HepG2 (cell line): ENCODE measurements at regions not wholly inside any gene's neighbourhood (a gene's known extent, or its start where the extent isn't known, plus 50 kb on each side); places are given as distances from the start of the nearest gene placed in this dataset.

Experiments used
- ATAC-seq: fragments of 200-7000 bp; cut with Tn5 transposase; 3 replicates; pipeline ENCODE4 v1.9.1; 2020; ENCODE audit warnings: mild to moderate bottlenecking, moderate library complexity
- BruUV-seq: library from RNA; stranded (reverse); fragments of 400-500 nt; replicated peaks from 2 replicates; lab custom pipeline; 2021; lab: Mats Ljungman, UMichigan
- CTCF ChIA-PET: fragments of 300-600 bp; formaldehyde crosslinking; extraction: SDS; loops from one replicate; lab custom pipeline; 2021; ENCODE audit warnings: low total read pairs, inconsistent platforms, low intra/inter-chr PET ratio; lab: Yijun Ruan, JAX
- POLR2A ChIA-PET: fragments of 350-600 bp; sonication (Branson Sonifier 250); formaldehyde crosslinking; loops from one replicate; lab custom pipeline; 2020; ENCODE audit warnings: antibody characterized with exemption, inconsistent platforms; lab: Yijun Ruan, JAX
- DNase-seq: peaks from one replicate; pipeline ENCODE4 v3.0.0-alpha.2; 2015; ENCODE audit warnings: low spot score
- FAIRE-seq: peaks from 3 replicates; lab custom pipeline; 2011; peaks lifted over from hg19 to GRCh38; lab: Jason Lieb, UNC
- H2AFZ ChIP-seq: one replicate; pipeline ENCODE4 v1.6.1; 2011; ENCODE audit warnings: low read length, inconsistent platforms
- H3K27ac ChIP-seq: fragments of 300-600 bp; 3 replicates; pipeline ENCODE4 v1.8.0; 2011; ENCODE audit warnings: mixed run types, mild to moderate bottlenecking, mixed read lengths, low read length, inconsistent platforms; ENCODE audit not compliant: insufficient read depth; ENCODE audit errors: extremely low read length
- H3K27me3 ChIP-seq, 2 experiments: fragments of 200-600 bp in 1 of 2; 2 replicates in 1 of 2; 3 replicates in 1 of 2; pipeline versions ENCODE4 v1.6.0 to v1.8.0; 2011; ENCODE audit warnings: low read length in 2 of 2, mild to moderate bottlenecking in 2 of 2, moderate library complexity in 2 of 2, inconsistent platforms in 1 of 2; ENCODE audit not compliant: insufficient read depth in 2 of 2, control insufficient read depth in 1 of 2
- H3K36me3 ChIP-seq, 2 experiments: fragments of 200-600 bp in 1 of 2; replicated peaks in 1 of 2; 2 replicates in 1 of 2; 3 replicates in 1 of 2; pipeline versions ENCODE4 v1.5.1 to v1.8.0; 2011; ENCODE audit warnings: low read length in 2 of 2, inconsistent platforms in 1 of 2; ENCODE audit not compliant: insufficient read depth in 2 of 2, control insufficient read depth in 1 of 2
- H3K4me1 ChIP-seq: 2 replicates; pipeline ENCODE4 v1.5.1; 2012; ENCODE audit warnings: low read length, inconsistent platforms; ENCODE audit not compliant: insufficient read depth
- H3K4me2 ChIP-seq: 2 replicates; pipeline ENCODE4 v1.6.0; 2011; ENCODE audit warnings: low read depth, low read length, inconsistent platforms
- H3K4me3 ChIP-seq, 3 experiments: fragments of 200-600 bp in 1 of 3; sonication (generic), shearing (Covaris generic) in 1 of 3; replicated peaks in 1 of 3; 2 replicates each; pipeline ENCODE4 v1.5.1; 2011 to 2016; ENCODE audit warnings: low read length in 3 of 3, inconsistent platforms in 2 of 3, low read depth in 2 of 3, mild to moderate bottlenecking in 2 of 3, control low read depth in 1 of 3, mixed read lengths in 1 of 3; ENCODE audit not compliant: insufficient read depth in 1 of 3
- H3K79me2 ChIP-seq: one replicate; pipeline ENCODE4 v1.6.1; 2011; ENCODE audit warnings: low read length, inconsistent platforms; ENCODE audit not compliant: insufficient read depth
- H3K9ac ChIP-seq: 2 replicates; pipeline ENCODE4 v1.6.0; 2011; ENCODE audit warnings: mild to moderate bottlenecking, low read depth, low read length, inconsistent platforms; ENCODE audit not compliant: insufficient read depth
- H3K9me3 ChIP-seq: 2 replicates; pipeline ENCODE4 v1.5.1; 2012; ENCODE audit warnings: mild to moderate bottlenecking, low read length
- H4K20me1 ChIP-seq: 2 replicates; pipeline ENCODE4 v1.6.0; 2011; ENCODE audit warnings: inconsistent platforms, mild to moderate bottlenecking, low read length, moderate library complexity; ENCODE audit not compliant: insufficient read depth
- CAMTA2 ChIP-seq: sonication (generic); formaldehyde crosslinking; IDR thresholded peaks from 2 replicates; pipeline ENCODE4 v1.4.0; 2020; ENCODE audit warnings: mild to moderate bottlenecking, missing genetic modification reagents, borderline replicate concordance
- SRY ChIP-seq: sonication (generic); formaldehyde crosslinking; IDR thresholded peaks from 2 replicates; pipeline ENCODE4 v1.8.0; 2022; ENCODE audit warnings: mild to moderate bottlenecking, missing genetic modification reagents
- ZNF543 ChIP-seq: sonication (generic); formaldehyde crosslinking; IDR thresholded peaks from 2 replicates; pipeline ENCODE4 v1.4.0; 2020; ENCODE audit warnings: mild to moderate bottlenecking, missing genetic modification reagents
- WGBS: methylation state at CpG from one replicate; pipeline ENCODE4 v1.1.6; 2017; ENCODE audit warnings: low lambda C conversion rate; 5-methylcytosine and 5-hydroxymethylcytosine counted together
- in situ Hi-C: cut with HindIII; loops from 2 replicates; pipeline ENCODE4 v1.10.0; 2017; ENCODE audit warnings: low pct_unique_long_range_greater_than_20kb; ENCODE audit not compliant: extremely low pct_ligation_motif_present
- intact Hi-C: fragments of 100-400 bp; cut with micrococcal nuclease; formaldehyde crosslinking; loops from one replicate; pipeline ENCODE4 v1.10.0; 2022; ENCODE audit not compliant: unreplicated experiment
- TF ChIP-seq, protein P1 (sequence below): fragments of 450-650 bp; IDR thresholded peaks from 2 replicates; pipeline ENCODE4 v1.6.1; 2016
- TF ChIP-seq, protein P2 (sequence below): sonication (generic); formaldehyde crosslinking; IDR thresholded peaks from 2 replicates; pipeline ENCODE4 v1.9.0; 2022; ENCODE audit warnings: low read depth, missing genetic modification reagents

DNA sequence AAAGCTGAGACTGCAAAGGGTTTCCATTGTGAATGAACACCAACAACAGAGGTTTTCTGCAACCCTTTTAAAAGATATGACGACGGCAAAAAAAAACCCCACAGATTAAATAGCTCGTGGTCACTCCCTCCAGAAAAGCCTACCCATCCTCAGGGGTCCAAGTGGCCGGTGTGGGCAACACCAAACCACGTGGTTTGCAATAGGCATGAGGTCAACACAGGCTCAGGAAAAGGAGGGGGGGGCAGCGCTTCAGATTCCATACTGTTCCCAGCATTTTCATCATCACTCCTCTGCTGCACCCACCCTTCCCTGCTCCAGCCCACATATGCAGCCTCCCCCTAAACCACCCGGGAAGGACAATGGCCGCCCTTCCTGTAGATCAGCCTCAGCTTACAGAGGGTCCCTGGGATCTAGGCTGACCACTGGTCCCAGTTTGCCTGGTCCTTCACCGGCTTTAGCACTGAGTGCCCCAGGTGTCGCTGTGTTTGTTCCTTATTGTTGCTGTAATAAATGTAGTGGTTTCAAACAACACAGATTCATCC is 122.8 kb upstream of the PHACTR3 start:
- H3K36me3 ChIP-seq = no peaks in the 10 kb centered on the region
- no peak overlapping the region for H2AFZ ChIP-seq
- CTCF ChIA-PET = no interaction called here
- intact Hi-C loops (no loop called here), in situ Hi-C loops (no loop called here)
- no peak for TF ChIP-seq CAMTA2 (CRISPR knock-in tag)
- TF ChIP-seq, protein P1, sequence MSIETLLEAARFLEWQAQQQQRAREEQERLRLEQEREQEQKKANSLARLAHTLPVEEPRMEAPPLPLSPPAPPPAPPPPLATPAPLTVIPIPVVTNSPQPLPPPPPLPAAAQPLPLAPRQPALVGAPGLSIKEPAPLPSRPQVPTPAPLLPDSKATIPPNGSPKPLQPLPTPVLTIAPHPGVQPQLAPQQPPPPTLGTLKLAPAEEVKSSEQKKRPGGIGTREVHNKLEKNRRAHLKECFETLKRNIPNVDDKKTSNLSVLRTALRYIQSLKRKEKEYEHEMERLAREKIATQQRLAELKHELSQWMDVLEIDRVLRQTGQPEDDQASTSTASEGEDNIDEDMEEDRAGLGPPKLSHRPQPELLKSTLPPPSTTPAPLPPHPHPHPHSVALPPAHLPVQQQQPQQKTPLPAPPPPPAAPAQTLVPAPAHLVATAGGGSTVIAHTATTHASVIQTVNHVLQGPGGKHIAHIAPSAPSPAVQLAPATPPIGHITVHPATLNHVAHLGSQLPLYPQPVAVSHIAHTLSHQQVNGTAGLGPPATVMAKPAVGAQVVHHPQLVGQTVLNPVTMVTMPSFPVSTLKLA = peak; percentile 58
- TF ChIP-seq SRY (CRISPR knock-in tag) = no peak
- TF ChIP-seq ZNF543 = no peak
- TF ChIP-seq, protein P2, sequence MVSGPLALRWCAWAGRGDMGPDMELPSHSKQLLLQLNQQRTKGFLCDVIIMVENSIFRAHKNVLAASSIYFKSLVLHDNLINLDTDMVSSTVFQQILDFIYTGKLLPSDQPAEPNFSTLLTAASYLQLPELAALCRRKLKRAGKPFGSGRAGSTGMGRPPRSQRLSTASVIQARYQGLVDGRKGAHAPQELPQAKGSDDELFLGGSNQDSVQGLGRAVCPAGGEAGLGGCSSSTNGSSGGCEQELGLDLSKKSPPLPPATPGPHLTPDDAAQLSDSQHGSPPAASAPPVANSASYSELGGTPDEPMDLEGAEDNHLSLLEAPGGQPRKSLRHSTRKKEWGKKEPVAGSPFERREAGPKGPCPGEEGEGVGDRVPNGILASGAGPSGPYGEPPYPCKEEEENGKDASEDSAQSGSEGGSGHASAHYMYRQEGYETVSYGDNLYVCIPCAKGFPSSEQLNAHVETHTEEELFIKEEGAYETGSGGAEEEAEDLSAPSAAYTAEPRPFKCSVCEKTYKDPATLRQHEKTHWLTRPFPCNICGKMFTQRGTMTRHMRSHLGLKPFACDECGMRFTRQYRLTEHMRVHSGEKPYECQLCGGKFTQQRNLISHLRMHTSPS = no peak
- H3K4me3 ChIP-seq = no peak overlapping the region
- no peak overlapping the region for H3K27ac ChIP-seq
- H3K9me3 ChIP-seq = no peaks in the 10 kb centered on the region
- 29% methylated on average over 10 of the region's 10 CpGs for whole genome bisulfite sequencing
- DNase-seq (no peak), ATAC-seq (no peak), FAIRE-seq (no peak)
- no peaks in the 10 kb centered on the region for H3K4me1 ChIP-seq
- no peaks in the 10 kb centered on the region for H3K79me2 ChIP-seq
- no peaks in the 10 kb centered on the region for H4K20me1 ChIP-seq
- POLR2A ChIA-PET = no interaction called here
- no peak overlapping the region for H3K4me2 ChIP-seq
- H3K9ac ChIP-seq = no peak overlapping the region
- peaks cover 6 to 48% of the 10 kb centered on the region in 2 experiments; a peak in 4 of 5 replicates for H3K27me3 ChIP-seq
- no TSS peak for BruUV-seq
